ENCODE measurements at regions not wholly inside any gene's neighbourhood (a gene's known extent, or its start where the extent isn't known, plus 50 kb on each side); places are given as distances from the start of the nearest gene placed in this dataset.

- no peak for ATAC-seq
- no peaks in the 10 kb centered on the region for H3K36me3 ChIP-seq
- no peaks in the 10 kb centered on the region for H3K4me1 ChIP-seq
- peaks cover 0 to 12% (median 0%) of the 10 kb centered on the region in 3 donors for H3K9me3 ChIP-seq
- TF ChIP-seq, protein P1, sequence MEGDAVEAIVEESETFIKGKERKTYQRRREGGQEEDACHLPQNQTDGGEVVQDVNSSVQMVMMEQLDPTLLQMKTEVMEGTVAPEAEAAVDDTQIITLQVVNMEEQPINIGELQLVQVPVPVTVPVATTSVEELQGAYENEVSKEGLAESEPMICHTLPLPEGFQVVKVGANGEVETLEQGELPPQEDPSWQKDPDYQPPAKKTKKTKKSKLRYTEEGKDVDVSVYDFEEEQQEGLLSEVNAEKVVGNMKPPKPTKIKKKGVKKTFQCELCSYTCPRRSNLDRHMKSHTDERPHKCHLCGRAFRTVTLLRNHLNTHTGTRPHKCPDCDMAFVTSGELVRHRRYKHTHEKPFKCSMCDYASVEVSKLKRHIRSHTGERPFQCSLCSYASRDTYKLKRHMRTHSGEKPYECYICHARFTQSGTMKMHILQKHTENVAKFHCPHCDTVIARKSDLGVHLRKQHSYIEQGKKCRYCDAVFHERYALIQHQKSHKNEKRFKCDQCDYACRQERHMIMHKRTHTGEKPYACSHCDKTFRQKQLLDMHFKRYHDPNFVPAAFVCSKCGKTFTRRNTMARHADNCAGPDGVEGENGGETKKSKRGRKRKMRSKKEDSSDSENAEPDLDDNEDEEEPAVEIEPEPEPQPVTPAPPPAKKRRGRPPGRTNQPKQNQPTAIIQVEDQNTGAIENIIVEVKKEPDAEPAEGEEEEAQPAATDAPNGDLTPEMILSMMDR (IDR thresholded peaks at IDR 0.05 in 4 of 5, conservative IDR thresholded peaks at IDR 0.05 in 1 of 5): no peak
- TF ChIP-seq POLR2A (IDR thresholded peaks at IDR 0.05): no peak
- no peak overlapping the region for H3K27ac ChIP-seq
- DNase-seq: no peak
- no peaks in the 10 kb centered on the region for H3K27me3 ChIP-seq
- in situ Hi-C loops (cut with MboI; ENCODE audit: low sequenced_read_pairs in 4 of 4) (no loop called here), intact Hi-C loops (cut with DNase I; ENCODE audit: low total_unique reads) (no loop called here)
- H3K4me3 ChIP-seq: no peak overlapping the region
Observed at GRCh38 chr15:72944565-72944964, 107.7 kb upstream of the NEO1 start.

DNA sequence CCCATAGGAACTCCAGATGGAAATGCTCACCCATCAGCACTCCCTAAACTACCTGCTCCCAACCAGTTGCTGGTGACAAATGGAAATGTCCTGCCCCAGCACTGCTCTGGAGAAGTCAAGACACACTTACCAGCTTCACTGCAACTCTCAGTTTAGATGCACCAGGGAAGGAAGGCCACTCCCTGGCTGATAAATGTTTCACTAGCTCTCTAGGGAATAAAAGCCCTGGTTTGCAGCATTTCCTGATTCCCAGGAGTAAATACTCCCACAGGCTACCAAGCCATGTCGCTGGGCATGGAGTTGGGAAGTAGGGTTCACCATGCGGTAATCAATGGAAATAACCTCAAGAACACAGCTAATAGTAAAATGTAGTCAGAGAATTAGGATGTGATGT is 112.0 kb upstream of the NEO1 start:
- H3K36me3 ChIP-seq: no peaks in the 10 kb centered on the region
- no peaks in the 10 kb centered on the region for H3K27me3 ChIP-seq
- TF ChIP-seq, protein P1 (IDR thresholded peaks at IDR 0.05 in 4 of 5, conservative IDR thresholded peaks at IDR 0.05 in 1 of 5): no peak
- TF ChIP-seq POLR2A (IDR thresholded peaks at IDR 0.05): no peak
- no peaks in the 10 kb centered on the region for H3K4me1 ChIP-seq
- no peak overlapping the region for H3K4me3 ChIP-seq
- intact Hi-C loops (cut with DNase I; ENCODE audit: low total_unique reads) (no loop called here), in situ Hi-C loops (cut with MboI; ENCODE audit: low sequenced_read_pairs in 4 of 4) (no loop called here)
- ATAC-seq (no peak), DNase-seq (no peak)
- H3K9me3 ChIP-seq: no peaks in the 10 kb centered on the region
- no peak overlapping the region for H3K27ac ChIP-seq

DNA sequence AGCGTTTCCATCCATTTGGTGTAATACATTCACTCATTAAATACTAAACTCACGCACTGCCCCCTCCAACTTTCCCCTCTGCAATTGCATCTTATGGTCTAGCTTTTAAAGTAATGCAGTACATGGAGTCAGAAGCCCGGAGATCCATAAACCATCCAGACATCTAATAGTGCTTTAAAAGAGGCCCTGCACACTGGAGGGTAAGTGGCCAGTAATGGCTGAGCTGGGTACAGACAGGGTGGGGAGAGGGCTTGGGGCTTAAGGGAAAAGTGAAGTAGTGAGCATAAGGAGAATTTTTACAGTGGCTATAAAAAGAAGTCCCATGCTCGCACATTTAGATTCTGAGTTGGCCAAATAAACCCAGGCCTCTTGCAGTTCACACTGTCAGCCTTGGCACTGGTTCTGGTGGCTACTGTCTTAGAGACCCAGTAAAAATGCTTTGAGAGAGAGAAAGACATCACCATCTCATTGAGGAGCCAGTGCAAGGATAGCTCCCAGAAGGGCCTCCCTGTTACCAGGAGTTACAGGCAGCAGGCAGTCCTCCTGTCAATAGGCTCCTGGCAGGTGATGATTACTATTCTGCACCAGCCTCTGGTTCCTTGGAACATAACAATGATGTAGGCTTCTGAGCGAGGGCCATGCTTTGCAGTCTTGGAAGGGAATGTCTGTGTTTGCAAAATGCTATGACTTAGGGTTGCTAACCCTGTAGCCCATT is 112.6 kb upstream of the NEO1 start:
- Histone ChIP-seq H3K36me3 (no peaks in the 10 kb centered on the region), H3K27ac (no peak overlapping the region), H3K4me1 (no peaks in the 10 kb centered on the region), H3K27me3 (no peaks in the 10 kb centered on the region), H3K9me3 (no peaks in the 10 kb centered on the region), H3K4me3 (no peak overlapping the region)
- in situ Hi-C loops (cut with MboI; ENCODE audit: low sequenced_read_pairs in 4 of 4) (no loop called here), intact Hi-C loops (cut with DNase I; ENCODE audit: low total_unique reads) (no loop called here)
- no peak for TF ChIP-seq POLR2A (IDR thresholded peaks at IDR 0.05)
- TF ChIP-seq, protein P1 (IDR thresholded peaks at IDR 0.05 in 4 of 5, conservative IDR thresholded peaks at IDR 0.05 in 1 of 5): no peak
- no peak for ATAC-seq
- DNase-seq: no peak

- Histone ChIP-seq H3K4me1 (no peaks in the 10 kb centered on the region), H3K4me3 (no peak overlapping the region), H3K36me3 (no peaks in the 10 kb centered on the region), H3K27ac (no peak overlapping the region), H3K9me3 (no peaks in the 10 kb centered on the region), H3K27me3 (no peaks in the 10 kb centered on the region)
- intact Hi-C loops (cut with DNase I; ENCODE audit: low total_unique reads) (no loop called here), in situ Hi-C loops (cut with MboI; ENCODE audit: low sequenced_read_pairs in 4 of 4) (no loop called here)
- TF ChIP-seq, protein P1 (IDR thresholded peaks at IDR 0.05 in 4 of 5, conservative IDR thresholded peaks at IDR 0.05 in 1 of 5): no peak
- TF ChIP-seq POLR2A (IDR thresholded peaks at IDR 0.05): no peak
- ATAC-seq: no peak
- no peak for DNase-seq
Observed at GRCh38 chr15:72936691-72937679, 115.3 kb upstream of the NEO1 start.
